ENCODE measurements at regions not wholly inside any gene's neighbourhood (a gene's known extent, or its start where the extent isn't known, plus 50 kb on each side); places are given as distances from the start of the nearest gene placed in this dataset.

DNA sequence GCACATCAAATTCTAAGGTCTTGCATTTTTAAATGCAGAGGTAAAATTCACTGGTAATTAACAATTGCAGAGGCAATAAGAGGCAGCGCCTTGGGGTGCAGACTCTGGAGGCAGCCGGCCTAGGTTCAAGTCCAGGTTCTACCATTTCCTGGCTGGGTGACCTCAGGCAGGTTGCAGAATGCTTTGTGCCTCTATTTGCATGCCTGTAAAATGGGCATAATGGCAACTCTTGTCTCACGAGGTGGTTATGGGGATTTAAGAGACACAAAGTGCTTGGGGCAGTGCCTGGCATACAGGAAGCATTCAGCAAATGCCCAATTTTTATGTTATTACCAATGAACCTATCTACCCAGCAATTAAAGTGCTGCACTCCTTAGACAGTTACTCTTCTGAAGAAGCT is 180.0 kb upstream of the LHX5 start:
- CTCF ChIA-PET, result no interaction called here
- Histone ChIP-seq H3K36me3 (ENCODE audit: insufficient read depth, low read length) (no peaks in the 10 kb centered on the region), H3K4me1 (ENCODE audit: insufficient read depth, low read length) (no peaks in the 10 kb centered on the region), H3K27ac (ENCODE audit: low read depth in 1 of 2, low read length in 2 of 2) (no peak overlapping the region), H3K27me3 (ENCODE audit: control insufficient read depth in 1 of 2, insufficient read depth in 2 of 2, low read length in 2 of 2) (peaks cover 8 to 14% of the 10 kb centered on the region in 2 experiments), H3K9me3 (ENCODE audit: control insufficient read depth in 1 of 2, insufficient read depth in 1 of 2, low read length in 2 of 2) (peaks cover 0 to 13% of the 10 kb centered on the region in 2 experiments), H3K4me3 (ENCODE audit: low read length) (no peak overlapping the region)
- POLR2A ChIA-PET, result no interaction called here
- Mint-ChIP-seq H3K4me3 (no peak overlapping the region), H3K36me3 (ENCODE audit: low read depth) (no peaks in the 10 kb centered on the region), H3K27ac (no peak overlapping the region), H3K27me3 (peaks cover 53% of the 10 kb centered on the region), H3K9me3 (peaks cover 8% of the 10 kb centered on the region), H3K4me1 (ENCODE audit: low read depth) (no peaks in the 10 kb centered on the region)
- intact Hi-C loops (cut with DNase I, micrococcal nuclease), result no loop called here
- TF ChIP-seq, protein P1, sequence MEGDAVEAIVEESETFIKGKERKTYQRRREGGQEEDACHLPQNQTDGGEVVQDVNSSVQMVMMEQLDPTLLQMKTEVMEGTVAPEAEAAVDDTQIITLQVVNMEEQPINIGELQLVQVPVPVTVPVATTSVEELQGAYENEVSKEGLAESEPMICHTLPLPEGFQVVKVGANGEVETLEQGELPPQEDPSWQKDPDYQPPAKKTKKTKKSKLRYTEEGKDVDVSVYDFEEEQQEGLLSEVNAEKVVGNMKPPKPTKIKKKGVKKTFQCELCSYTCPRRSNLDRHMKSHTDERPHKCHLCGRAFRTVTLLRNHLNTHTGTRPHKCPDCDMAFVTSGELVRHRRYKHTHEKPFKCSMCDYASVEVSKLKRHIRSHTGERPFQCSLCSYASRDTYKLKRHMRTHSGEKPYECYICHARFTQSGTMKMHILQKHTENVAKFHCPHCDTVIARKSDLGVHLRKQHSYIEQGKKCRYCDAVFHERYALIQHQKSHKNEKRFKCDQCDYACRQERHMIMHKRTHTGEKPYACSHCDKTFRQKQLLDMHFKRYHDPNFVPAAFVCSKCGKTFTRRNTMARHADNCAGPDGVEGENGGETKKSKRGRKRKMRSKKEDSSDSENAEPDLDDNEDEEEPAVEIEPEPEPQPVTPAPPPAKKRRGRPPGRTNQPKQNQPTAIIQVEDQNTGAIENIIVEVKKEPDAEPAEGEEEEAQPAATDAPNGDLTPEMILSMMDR (IDR thresholded peaks at IDR 0.05), result no peak
- DNase-seq, result no peak
- no peak for ATAC-seq (ENCODE audit: poor library complexity)

- ChIA-PET POLR2A (no interaction called here), CTCF (no interaction called here)
- ATAC-seq (ENCODE audit: poor library complexity), result no peak
These were observed 178.8 kb upstream of the LHX5 start for GRCh38 chr12:113650476-113650875.

DNA sequence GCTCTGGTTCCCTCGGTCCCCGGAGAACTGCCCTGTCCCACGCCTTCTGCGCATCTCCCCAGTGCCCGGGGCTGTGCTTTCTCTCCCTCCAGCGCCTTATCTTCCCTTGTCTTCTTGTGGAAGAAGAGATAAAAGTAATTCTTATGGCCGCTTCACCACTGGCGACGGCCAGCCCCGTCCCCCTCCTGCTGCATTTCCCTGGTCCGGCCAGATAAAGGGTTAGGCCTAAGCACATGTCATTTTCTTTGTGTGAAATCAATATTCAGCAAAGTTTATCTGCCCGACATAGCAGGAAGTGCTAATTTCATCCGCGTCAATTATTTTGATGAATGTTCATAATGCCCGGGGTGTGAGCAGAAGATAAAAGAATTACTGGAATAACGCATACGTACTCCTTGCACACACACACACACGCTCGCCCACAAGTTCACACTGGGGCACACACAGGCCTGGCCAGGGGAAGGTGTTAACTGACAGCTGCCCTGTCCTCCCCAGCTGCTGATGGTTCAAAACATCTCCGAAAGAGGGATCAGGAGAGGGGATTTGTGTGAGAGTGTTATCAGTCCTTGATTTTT is 177.7 kb upstream of the LHX5 start:
- H3K4me3 ChIP-seq (ENCODE audit: low read length), result no peak overlapping the region
- H3K36me3 ChIP-seq (ENCODE audit: insufficient read depth, low read length), result no peaks in the 10 kb centered on the region
- Mint-ChIP-seq H3K4me3 (no peak overlapping the region), H3K27me3 (peaks cover 68% of the 10 kb centered on the region), H3K9me3 (peaks cover 2% of the 10 kb centered on the region), H3K36me3 (ENCODE audit: low read depth) (no peaks in the 10 kb centered on the region), H3K4me1 (ENCODE audit: low read depth) (no peaks in the 10 kb centered on the region), H3K27ac (no peak overlapping the region)
- no peak for ATAC-seq (ENCODE audit: poor library complexity)
- peaks cover 13 to 36% of the 10 kb centered on the region in 2 experiments for H3K27me3 ChIP-seq (ENCODE audit: control insufficient read depth in 1 of 2, insufficient read depth in 2 of 2, low read length in 2 of 2)
- ChIA-PET POLR2A (no interaction called here), CTCF (no interaction called here)
- H3K9me3 ChIP-seq (ENCODE audit: control insufficient read depth in 1 of 2, insufficient read depth in 1 of 2, low read length in 2 of 2), result peaks cover 0 to 12% of the 10 kb centered on the region in 2 experiments
- intact Hi-C loops (cut with DNase I, micrococcal nuclease), result no loop called here
- TF ChIP-seq, protein P1 (IDR thresholded peaks at IDR 0.05), result no peak
- no peak overlapping the region for H3K27ac ChIP-seq (ENCODE audit: low read depth in 1 of 2, low read length in 2 of 2)
- H3K4me1 ChIP-seq (ENCODE audit: insufficient read depth, low read length), result no peaks in the 10 kb centered on the region
- no peak for DNase-seq

More at GRCh38 chr12:113650476-113650875, 178.8 kb upstream of the LHX5 start:
- no peak overlapping the region for H3K27ac Mint-ChIP-seq
- Histone ChIP-seq H3K4me1 (ENCODE audit: insufficient read depth, low read length) (no peaks in the 10 kb centered on the region), H3K9me3 (ENCODE audit: control insufficient read depth in 1 of 2, insufficient read depth in 1 of 2, low read length in 2 of 2) (peaks cover 0 to 12% of the 10 kb centered on the region in 2 experiments), H3K4me3 (ENCODE audit: low read length) (no peak overlapping the region), H3K27me3 (ENCODE audit: control insufficient read depth in 1 of 2, insufficient read depth in 2 of 2, low read length in 2 of 2) (peaks cover 13 to 26% of the 10 kb centered on the region in 2 experiments), H3K36me3 (ENCODE audit: insufficient read depth, low read length) (no peaks in the 10 kb centered on the region), H3K27ac (ENCODE audit: low read depth in 1 of 2, low read length in 2 of 2) (no peak overlapping the region)
- DNase-seq, result no peak
- no peaks in the 10 kb centered on the region for H3K36me3 Mint-ChIP-seq (ENCODE audit: low read depth)
- intact Hi-C loops (cut with DNase I, micrococcal nuclease), result no loop called here
- TF ChIP-seq, protein P1 (IDR thresholded peaks at IDR 0.05), result no peak
- H3K27me3 Mint-ChIP-seq, result peaks cover 59% of the 10 kb centered on the region
- peaks cover 6% of the 10 kb centered on the region for H3K9me3 Mint-ChIP-seq
- no peaks in the 10 kb centered on the region for H3K4me1 Mint-ChIP-seq (ENCODE audit: low read depth)
- H3K4me3 Mint-ChIP-seq, result no peak overlapping the region
